A549 (cell line): ENCODE measurements at regions not wholly inside any gene's neighbourhood (a gene's known extent, or its start where the extent isn't known, plus 50 kb on each side); places are given as distances from the start of the nearest gene placed in this dataset.

Experiments
- ATAC-seq, 2 experiments: fragments of 200-7000 bp in 1 of 2; fragments of >200 bp in 1 of 2; cut with Nextera tagmentation in 1 of 2; cut with Tn5 transposase in 1 of 2; 3 replicates each; pipeline versions ENCODE4 v1.8.0 to v1.9.1; 2018 to 2020; ENCODE audit warnings: mild to moderate bottlenecking in 1 of 2, moderate library complexity in 1 of 2
- CTCF ChIA-PET: fragments of 300-600 bp; sonication (Branson Sonifier 250); formaldehyde crosslinking; extraction: SDS; loops from one replicate; lab custom pipeline; 2021; ENCODE audit warnings: antibody characterized with exemption, inconsistent platforms; lab: Yijun Ruan, JAX
- POLR2A ChIA-PET: fragments of 350-600 bp; formaldehyde crosslinking; extraction: SDS; loops from one replicate; lab custom pipeline; 2021; ENCODE audit warnings: antibody characterized with exemption, inconsistent platforms; lab: Yijun Ruan, JAX
- DNase-seq, 2 experiments: peaks; one replicate each; pipeline versions ENCODE4 v3.0.0 to v3.0.0-alpha.2; 2011 to 2016; ENCODE audit warnings: low read depth in 1 of 2, low spot score in 1 of 2
- FAIRE-seq: peaks from 2 replicates; lab custom pipeline; 2011; peaks lifted over from hg19 to GRCh38; lab: Jason Lieb, UNC
- H3K27ac ChIP-seq, 2 experiments: fragments of >200 bp; sonication (Bioruptor Twin); formaldehyde crosslinking; 3 replicates each; pipeline ENCODE4 v1.5.1; 2016 to 2017
- H3K4me1 ChIP-seq: fragments of >200 bp; sonication (Bioruptor Twin); formaldehyde crosslinking; 3 replicates; pipeline ENCODE4 v1.6.1; 2016
- H3K4me2 ChIP-seq: fragments of >200 bp; sonication (Bioruptor Twin); formaldehyde crosslinking; 3 replicates; pipeline ENCODE4 v1.6.1; 2016
- H3K4me3 ChIP-seq: fragments of >200 bp; sonication (Bioruptor Twin); formaldehyde crosslinking; 3 replicates; pipeline ENCODE4 v1.5.1; 2016
- H3K9me3 ChIP-seq: fragments of >200 bp; sonication (Bioruptor Twin); formaldehyde crosslinking; 3 replicates; pipeline ENCODE4 v1.6.1; 2016
- EHF ChIP-seq: fragments of 250-450 bp; sonication (Bioruptor Pico); IDR thresholded peaks from 2 replicates; pipeline ENCODE4 v1.5.0; 2020; ENCODE audit warnings: mild to moderate bottlenecking
- FOSL2 ChIP-seq, 2 experiments: fragments of 450-650 bp in 1 of 2; fragments of >200 bp in 1 of 2; sonication (Bioruptor Twin) in 1 of 2; formaldehyde crosslinking; IDR thresholded peaks; 2 replicates each; pipeline versions ENCODE4 v1.5.0 to v1.6.1; 2016 to 2020; ENCODE audit warnings: mild to moderate bottlenecking in 1 of 2, moderate library complexity in 1 of 2
- GATA3 ChIP-seq: IDR thresholded peaks from 2 replicates; pipeline ENCODE4 v1.6.1; 2012; ENCODE audit warnings: borderline replicate concordance
- HDAC2 ChIP-seq: fragments of 200-600 bp; sonication (generic); IDR thresholded peaks from 2 replicates; pipeline ENCODE4 v1.6.1; 2016
- HEYL ChIP-seq: fragments of 250-450 bp; sonication (Bioruptor Pico); IDR thresholded peaks from 2 replicates; pipeline ENCODE4 v1.8.0; 2021; ENCODE audit warnings: mild to moderate bottlenecking, moderate library complexity
- HMGXB4 ChIP-seq: fragments of 250-450 bp; sonication (Bioruptor Pico); IDR thresholded peaks from 2 replicates; pipeline ENCODE4 v1.5.0; 2021; ENCODE audit warnings: mild to moderate bottlenecking, moderate library complexity, borderline replicate concordance
- HOXB5 ChIP-seq: fragments of 250-450 bp; sonication (Bioruptor Pico); IDR thresholded peaks from 2 replicates; pipeline ENCODE4 v1.5.0; 2020; ENCODE audit warnings: mild to moderate bottlenecking, moderate library complexity
- KDM1A ChIP-seq: fragments of 200-600 bp; sonication (generic); IDR thresholded peaks from 2 replicates; pipeline ENCODE4 v1.6.1; 2016; ENCODE audit warnings: low read depth, mild to moderate bottlenecking
- MAFK ChIP-seq: fragments of 450-650 bp; IDR thresholded peaks from 2 replicates; pipeline ENCODE4 v1.6.1; 2014; ENCODE audit not compliant: partially characterized antibody
- MAX ChIP-seq: IDR thresholded peaks from 2 replicates; pipeline ENCODE4 v1.6.1; 2012
- RAD21 ChIP-seq, 2 experiments: fragments of >200 bp in 1 of 2; sonication (Bioruptor Twin) in 1 of 2; formaldehyde crosslinking in 1 of 2; IDR thresholded peaks in 1 of 2; conservative IDR thresholded peaks in 1 of 2; 2 replicates in 1 of 2; 3 replicates in 1 of 2; pipeline ENCODE4 v1.6.1; 2012 to 2018; ENCODE audit warnings: inconsistent platforms in 1 of 2
- RNF2 ChIP-seq: fragments of 200-600 bp; sonication (generic); IDR thresholded peaks from 2 replicates; pipeline ENCODE4 v1.6.1; 2016; ENCODE audit warnings: low read depth, mild to moderate bottlenecking, antibody characterized with exemption, moderate library complexity, borderline replicate concordance
- SREBF2 ChIP-seq: fragments of 450-650 bp; IDR thresholded peaks from 2 replicates; pipeline ENCODE4 v1.6.1; 2014; ENCODE audit warnings: mild to moderate bottlenecking, moderate library complexity
- TP53 ChIP-seq: fragments of 250-450 bp; sonication (Bioruptor Pico); IDR thresholded peaks from 2 replicates; pipeline ENCODE4 v1.5.0; 2021; ENCODE audit warnings: mild to moderate bottlenecking, moderate library complexity
- USF2 ChIP-seq: fragments of 450-650 bp; IDR thresholded peaks from 2 replicates; pipeline ENCODE4 v1.6.1; 2014; ENCODE audit warnings: antibody characterized with exemption
- ZFP36 ChIP-seq: fragments of 450-650 bp; IDR thresholded peaks from 2 replicates; pipeline ENCODE4 v1.6.1; 2014; ENCODE audit warnings: borderline replicate concordance; ENCODE audit not compliant: partially characterized antibody
- ZSCAN20 ChIP-seq: fragments of 250-450 bp; sonication (Bioruptor Pico); IDR thresholded peaks from 2 replicates; pipeline ENCODE4 v1.8.0; 2022; ENCODE audit warnings: mild to moderate bottlenecking, moderate library complexity
- WGBS: methylation state at CpG from one replicate; pipeline ENCODE4 v1.1.6; 2017; ENCODE audit errors: missing lambda C conversion rate; 5-methylcytosine and 5-hydroxymethylcytosine counted together
- TF ChIP-seq, protein P1 (sequence below): fragments of >200 bp; sonication (Bioruptor Twin); formaldehyde crosslinking; IDR thresholded peaks from 3 replicates; pipeline ENCODE4 v1.6.1; 2016
- TF ChIP-seq, protein P2 (sequence below): IDR thresholded peaks from 2 replicates; pipeline ENCODE4 v1.6.1; 2012
- TF ChIP-seq, protein P3 (sequence below): fragments of >200 bp; sonication (Bioruptor Twin); formaldehyde crosslinking; IDR thresholded peaks from 2 replicates; pipeline ENCODE4 v1.6.1; 2016
- TF ChIP-seq, protein P4 (sequence below): IDR thresholded peaks from 2 replicates; pipeline ENCODE4 v1.6.1; 2012; ENCODE audit warnings: low read depth, borderline replicate concordance
- TF ChIP-seq, protein P5 (sequence below): fragments of >200 bp; sonication (Bioruptor Twin); formaldehyde crosslinking; IDR thresholded peaks from 3 replicates; pipeline ENCODE4 v1.5.1; 2016

GRCh38 chr14:101506211-101506925 is 54.9 kb upstream of the DIO3 start:
- Histone ChIP-seq H3K27ac (peak overlapping the region in 1 of 2 experiments; percentile 46; a peak in 2 of 6 replicates), H3K4me1 (peaks cover 7% of the 10 kb centered on the region; the same call in 1 of the 3 replicates)
- ATAC-seq: peak in 1 of 2 experiments; percentile 11; a peak in 1 of 6 replicates
- TF ChIP-seq, protein P1, sequence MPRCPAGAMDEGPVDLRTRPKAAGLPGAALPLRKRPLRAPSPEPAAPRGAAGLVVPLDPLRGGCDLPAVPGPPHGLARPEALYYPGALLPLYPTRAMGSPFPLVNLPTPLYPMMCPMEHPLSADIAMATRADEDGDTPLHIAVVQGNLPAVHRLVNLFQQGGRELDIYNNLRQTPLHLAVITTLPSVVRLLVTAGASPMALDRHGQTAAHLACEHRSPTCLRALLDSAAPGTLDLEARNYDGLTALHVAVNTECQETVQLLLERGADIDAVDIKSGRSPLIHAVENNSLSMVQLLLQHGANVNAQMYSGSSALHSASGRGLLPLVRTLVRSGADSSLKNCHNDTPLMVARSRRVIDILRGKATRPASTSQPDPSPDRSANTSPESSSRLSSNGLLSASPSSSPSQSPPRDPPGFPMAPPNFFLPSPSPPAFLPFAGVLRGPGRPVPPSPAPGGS: no peak
- TF ChIP-seq KDM1A: no peak
- TF ChIP-seq, all 56 proteins: peak for 0
- H3K4me2 ChIP-seq: no peak overlapping the region
- WGBS: 87% methylated on average over 7 of the region's 13 CpGs
- ChIA-PET POLR2A (no interaction called here), CTCF (interaction anchor here (0.5 kb wide), 1 partner anchor 13 kb away, joined by 6 read pairs; no protein-coding TSS in a partner anchor)
- peaks cover 4% of the 10 kb centered on the region; the same call in 1 of the 3 replicates for H3K9me3 ChIP-seq
- DNase-seq (no peak), FAIRE-seq (no peak)
- no peak overlapping the region for H3K4me3 ChIP-seq

DNA sequence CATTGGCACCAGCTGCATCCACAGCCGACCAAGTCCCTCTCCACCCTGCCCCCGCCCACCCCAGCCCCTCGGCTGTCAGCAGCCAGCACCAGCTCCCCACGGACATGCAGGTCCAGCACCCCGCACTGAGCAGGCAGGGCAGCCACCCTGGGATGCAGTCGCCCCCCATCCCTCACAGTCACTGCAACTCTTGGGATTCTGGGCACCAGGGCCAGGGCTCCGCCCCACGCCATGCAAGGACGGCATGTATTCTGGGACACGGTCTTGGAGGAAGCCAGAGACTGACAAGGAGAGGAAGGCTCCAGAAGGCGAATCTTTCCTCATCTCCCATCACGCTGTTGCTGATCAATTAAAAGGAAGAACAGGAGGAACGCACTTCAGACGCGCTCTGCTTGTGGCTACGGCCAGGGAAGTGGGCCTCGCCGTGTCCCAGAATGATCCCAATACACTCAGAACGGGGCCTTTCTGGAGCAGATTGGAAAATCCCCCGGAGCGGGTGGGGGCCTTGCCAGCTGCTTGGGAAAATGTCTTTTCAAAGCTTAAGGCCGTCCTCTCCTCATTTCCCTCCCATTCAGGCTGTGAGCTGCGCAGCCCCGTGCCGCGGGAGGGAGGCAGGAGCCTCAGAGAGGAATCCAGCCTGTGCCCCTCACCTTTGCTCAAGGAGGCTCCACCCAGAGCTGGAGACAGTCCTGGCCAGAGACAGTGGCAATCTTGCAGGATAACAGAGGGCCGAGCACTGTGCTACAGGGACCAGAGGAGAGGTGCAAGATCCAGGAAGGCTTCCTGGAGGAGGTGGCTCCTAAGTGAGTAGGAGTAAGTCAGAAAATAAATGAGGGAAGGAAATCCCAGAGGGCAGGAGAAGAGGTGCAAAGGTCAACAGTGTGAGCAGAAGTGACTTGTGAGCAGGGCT is 54.1 kb upstream of the DIO3 start:
- H3K9me3 ChIP-seq: peaks cover 4% of the 10 kb centered on the region; the same call in 1 of the 3 replicates
- H3K4me3 ChIP-seq: no peak overlapping the region
- H3K4me2 ChIP-seq: no peak overlapping the region
- ChIA-PET POLR2A (no interaction called here), CTCF (interaction anchor here (0.5 kb wide), 1 partner anchor 12 kb away, joined by 6 read pairs; no protein-coding TSS in a partner anchor)
- ATAC-seq: no peak; a peak in 1 of 6 replicates
- no peak for DNase-seq
- H3K27ac ChIP-seq: peak overlapping the region in 1 of 2 experiments; percentile 46; a peak in 2 of 6 replicates
- H3K4me1 ChIP-seq: peaks cover 7% of the 10 kb centered on the region; the same call in 1 of the 3 replicates
- no peak for FAIRE-seq
- TF ChIP-seq TP53 (CRISPR knock-in tag) (no peak), ZFP36 (peak; percentile 80), MAX (no peak), HOXB5 (CRISPR knock-in tag) (no peak), GATA3 (no peak), MAFK (no peak), RAD21 (conservative IDR thresholded peaks at IDR 0.05 in 1 of 2, IDR thresholded peaks at IDR 0.05 in 1 of 2) (no peak)
- 90% methylated on average over 17 of the region's 27 CpGs for WGBS

DNA sequence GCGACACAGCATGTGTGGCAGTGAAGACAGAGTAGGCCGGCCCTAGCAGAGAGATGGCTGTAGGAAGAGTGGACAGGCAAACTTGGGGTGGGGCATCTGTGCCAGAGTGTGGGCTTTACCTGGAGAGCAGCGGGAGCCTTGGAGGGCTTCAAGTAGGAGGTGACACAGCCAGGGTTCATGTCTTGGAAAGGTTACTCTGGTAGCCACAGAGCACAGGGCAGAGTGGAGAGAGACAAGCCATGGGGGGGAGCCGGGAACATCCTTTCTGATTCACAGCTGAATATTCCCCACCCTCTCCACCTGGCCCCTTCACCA is 53.5 kb upstream of the DIO3 start:
- H3K4me2 ChIP-seq: no peak overlapping the region
- CTCF ChIA-PET: no interaction called here
- ATAC-seq (no peak), FAIRE-seq (no peak), DNase-seq (no peak)
- whole genome bisulfite sequencing: 96% methylated on average over 4 of the region's 4 CpGs
- POLR2A ChIA-PET: no interaction called here
- no peak overlapping the region for H3K4me3 ChIP-seq
- H3K27ac ChIP-seq: no peak overlapping the region; a peak in 1 of 6 replicates
- H3K9me3 ChIP-seq: peaks cover 4% of the 10 kb centered on the region; the same call in 1 of the 3 replicates
- H3K4me1 ChIP-seq: peaks cover 7% of the 10 kb centered on the region; the same call in 1 of the 3 replicates
- TF ChIP-seq USF2 (no peak), HMGXB4 (no peak), TP53 (CRISPR knock-in tag) (no peak), FOSL2 (IDR thresholded peaks at IDR 0.05) (no peak), FOSL2 (CRISPR knock-in tag; IDR thresholded peaks at IDR 0.05) (no peak), ZSCAN20 (no peak), SREBF2 (no peak), RNF2 (no peak), EHF (CRISPR knock-in tag) (no peak), HEYL (CRISPR knock-in tag) (no peak), HDAC2 (no peak)
- TF ChIP-seq, protein P2, sequence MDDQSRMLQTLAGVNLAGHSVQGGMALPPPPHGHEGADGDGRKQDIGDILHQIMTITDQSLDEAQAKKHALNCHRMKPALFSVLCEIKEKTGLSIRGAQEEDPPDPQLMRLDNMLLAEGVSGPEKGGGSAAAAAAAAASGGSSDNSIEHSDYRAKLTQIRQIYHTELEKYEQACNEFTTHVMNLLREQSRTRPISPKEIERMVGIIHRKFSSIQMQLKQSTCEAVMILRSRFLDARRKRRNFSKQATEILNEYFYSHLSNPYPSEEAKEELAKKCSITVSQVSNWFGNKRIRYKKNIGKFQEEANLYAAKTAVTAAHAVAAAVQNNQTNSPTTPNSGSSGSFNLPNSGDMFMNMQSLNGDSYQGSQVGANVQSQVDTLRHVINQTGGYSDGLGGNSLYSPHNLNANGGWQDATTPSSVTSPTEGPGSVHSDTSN: no peak
- TF ChIP-seq, protein P3, sequence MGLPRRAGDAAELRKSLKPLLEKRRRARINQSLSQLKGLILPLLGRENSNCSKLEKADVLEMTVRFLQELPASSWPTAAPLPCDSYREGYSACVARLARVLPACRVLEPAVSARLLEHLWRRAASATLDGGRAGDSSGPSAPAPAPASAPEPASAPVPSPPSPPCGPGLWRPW: no peak
- TF ChIP-seq, protein P4, sequence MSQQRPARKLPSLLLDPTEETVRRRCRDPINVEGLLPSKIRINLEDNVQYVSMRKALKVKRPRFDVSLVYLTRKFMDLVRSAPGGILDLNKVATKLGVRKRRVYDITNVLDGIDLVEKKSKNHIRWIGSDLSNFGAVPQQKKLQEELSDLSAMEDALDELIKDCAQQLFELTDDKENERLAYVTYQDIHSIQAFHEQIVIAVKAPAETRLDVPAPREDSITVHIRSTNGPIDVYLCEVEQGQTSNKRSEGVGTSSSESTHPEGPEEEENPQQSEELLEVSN: no peak
- TF ChIP-seq, protein P5, sequence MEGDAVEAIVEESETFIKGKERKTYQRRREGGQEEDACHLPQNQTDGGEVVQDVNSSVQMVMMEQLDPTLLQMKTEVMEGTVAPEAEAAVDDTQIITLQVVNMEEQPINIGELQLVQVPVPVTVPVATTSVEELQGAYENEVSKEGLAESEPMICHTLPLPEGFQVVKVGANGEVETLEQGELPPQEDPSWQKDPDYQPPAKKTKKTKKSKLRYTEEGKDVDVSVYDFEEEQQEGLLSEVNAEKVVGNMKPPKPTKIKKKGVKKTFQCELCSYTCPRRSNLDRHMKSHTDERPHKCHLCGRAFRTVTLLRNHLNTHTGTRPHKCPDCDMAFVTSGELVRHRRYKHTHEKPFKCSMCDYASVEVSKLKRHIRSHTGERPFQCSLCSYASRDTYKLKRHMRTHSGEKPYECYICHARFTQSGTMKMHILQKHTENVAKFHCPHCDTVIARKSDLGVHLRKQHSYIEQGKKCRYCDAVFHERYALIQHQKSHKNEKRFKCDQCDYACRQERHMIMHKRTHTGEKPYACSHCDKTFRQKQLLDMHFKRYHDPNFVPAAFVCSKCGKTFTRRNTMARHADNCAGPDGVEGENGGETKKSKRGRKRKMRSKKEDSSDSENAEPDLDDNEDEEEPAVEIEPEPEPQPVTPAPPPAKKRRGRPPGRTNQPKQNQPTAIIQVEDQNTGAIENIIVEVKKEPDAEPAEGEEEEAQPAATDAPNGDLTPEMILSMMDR: no peak
